Gastroesophageal sphincter (tissue), 4 donors: ENCODE measurements at regions not wholly inside any gene's neighbourhood (a gene's known extent, or its start where the extent isn't known, plus 50 kb on each side); places are given as distances from the start of the nearest gene placed in this dataset.

Experiments used
- ATAC-seq: fragments of 150-250 bp; one replicate; pipeline ENCODE4 v1.9.1; 2016; ENCODE audit warnings: mild to moderate bottlenecking, moderate library complexity
- H3K27ac ChIP-seq, 4 donors: fragments of 200-600 bp; sonication (generic) in 3 of 4; 1 replicate in 3 of 4; 2 replicates in 1 of 4; pipeline ENCODE4 v1.5.1; 2016 to 2019
- H3K27me3 ChIP-seq: fragments of 200-600 bp; sonication (generic); one replicate; pipeline ENCODE4 v1.5.1; 2019
- H3K36me3 ChIP-seq, 2 donors: fragments of 200-600 bp; sonication (generic); one replicate each; pipeline ENCODE4 v1.5.1; 2019; ENCODE audit warnings: control low read depth in 1 of 2
- H3K4me1 ChIP-seq, 3 donors: fragments of 200-600 bp; sonication (generic); 1 replicate in 2 of 3; 2 replicates in 1 of 3; pipeline ENCODE4 v1.5.1; 2016 to 2019; ENCODE audit warnings: control low read depth in 2 of 3
- H3K4me3 ChIP-seq, 2 donors: fragments of 200-600 bp; sonication (generic); one replicate each; pipeline ENCODE4 v1.5.1; 2019; ENCODE audit warnings: mild to moderate bottlenecking in 1 of 2, moderate library complexity in 1 of 2
- H3K9me3 ChIP-seq, 3 donors: fragments of 200-600 bp; sonication (generic); one replicate each; pipeline ENCODE4 v1.5.1; 2017 to 2019; ENCODE audit warnings: control low read depth in 2 of 3
- EP300 ChIP-seq: sonication (generic); formaldehyde crosslinking; IDR thresholded peaks from one replicate; pipeline ENCODE4 v1.6.1; 2017; ENCODE audit warnings: antibody characterized with exemption, mild to moderate bottlenecking
- POLR2A ChIP-seq, 2 donors: fragments of 450-650 bp; IDR thresholded peaks; one replicate each; pipeline ENCODE4 v1.6.1; 2017; ENCODE audit warnings: antibody characterized with exemption in 2 of 2, mild to moderate bottlenecking in 2 of 2, moderate library complexity in 1 of 2
- POLR2AphosphoS5 ChIP-seq: sonication (generic); formaldehyde crosslinking; IDR thresholded peaks from one replicate; pipeline ENCODE4 v1.6.1; 2017; ENCODE audit warnings: antibody characterized with exemption
- WGBS, 2 donors: methylation state at CpG; one replicate each; pipeline ENCODE4 v1.1.5; 2018; ENCODE audit warnings: low coverage in 1 of 2; 5-methylcytosine and 5-hydroxymethylcytosine counted together
- TF ChIP-seq, protein P1 (sequence below), 4 experiments: fragments of 200-600 bp in 2 of 4; fragments of 450-650 bp in 2 of 4; sonication (generic) in 1 of 4; IDR thresholded peaks; one replicate each; pipeline ENCODE4 v1.5.1; 2017 to 2019; ENCODE audit warnings: antibody characterized with exemption in 4 of 4, mild to moderate bottlenecking in 2 of 4, moderate library complexity in 2 of 4

DNA sequence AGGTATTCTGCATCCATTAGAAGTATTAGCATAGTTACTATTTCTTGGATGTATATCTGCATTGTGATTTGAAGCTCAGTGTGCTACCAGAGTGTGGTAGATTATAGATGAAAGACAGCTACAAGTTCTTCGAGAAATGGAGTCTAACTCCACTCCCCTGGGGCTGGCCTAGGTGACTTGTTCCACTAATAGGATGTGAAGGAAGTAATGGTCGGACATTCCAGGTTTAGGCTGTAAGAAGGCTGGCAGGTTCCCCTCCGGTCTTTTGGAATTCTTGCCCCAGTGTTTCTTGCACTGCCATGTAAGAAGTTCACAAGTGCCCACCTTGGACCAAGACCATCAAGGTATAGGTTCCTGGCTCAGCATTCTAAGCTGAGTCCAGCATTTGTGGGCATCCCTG lies 236.4 kb downstream of the FLRT2 start:
- no peaks in the 10 kb centered on the region for H3K4me1 ChIP-seq
- no peaks in the 10 kb centered on the region for H3K27me3 ChIP-seq
- no peak overlapping the region for H3K4me3 ChIP-seq
- 100% methylated on average over 1 of the region's 3 CpGs; no CpG with 5 or more reads in 1 of the 2 donors for WGBS, 2 donors
- no peaks in the 10 kb centered on the region for H3K9me3 ChIP-seq
- H3K27ac ChIP-seq = no peak overlapping the region
- no peak for TF ChIP-seq POLR2AphosphoS5
- TF ChIP-seq POLR2A (IDR thresholded peaks at IDR 0.05) = no peak
- H3K36me3 ChIP-seq = no peaks in the 10 kb centered on the region
- ATAC-seq = no peak

DNA sequence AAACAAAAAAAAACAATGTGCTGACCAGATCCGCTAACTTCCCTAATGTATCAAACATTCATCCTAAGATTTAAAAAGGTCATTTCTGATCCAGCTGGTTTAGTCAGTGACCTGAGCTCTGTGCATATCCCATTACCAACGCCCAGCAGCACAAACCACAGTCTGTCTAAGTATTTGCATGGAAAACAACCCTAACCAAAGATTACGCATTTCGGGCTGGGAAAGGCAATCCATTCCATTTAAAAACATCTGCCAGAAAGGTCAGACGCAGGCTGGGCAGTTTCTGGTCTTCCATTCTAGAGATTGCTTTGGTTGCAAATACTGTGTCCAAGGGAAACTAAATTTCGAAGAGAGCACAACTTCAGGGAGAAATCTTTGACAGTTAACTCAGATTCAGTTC lies 234.9 kb downstream of the FLRT2 start:
- no peak for TF ChIP-seq POLR2AphosphoS5
- TF ChIP-seq EP300 = no peak
- no peak for TF ChIP-seq POLR2A (IDR thresholded peaks at IDR 0.05)
- TF ChIP-seq, protein P1, sequence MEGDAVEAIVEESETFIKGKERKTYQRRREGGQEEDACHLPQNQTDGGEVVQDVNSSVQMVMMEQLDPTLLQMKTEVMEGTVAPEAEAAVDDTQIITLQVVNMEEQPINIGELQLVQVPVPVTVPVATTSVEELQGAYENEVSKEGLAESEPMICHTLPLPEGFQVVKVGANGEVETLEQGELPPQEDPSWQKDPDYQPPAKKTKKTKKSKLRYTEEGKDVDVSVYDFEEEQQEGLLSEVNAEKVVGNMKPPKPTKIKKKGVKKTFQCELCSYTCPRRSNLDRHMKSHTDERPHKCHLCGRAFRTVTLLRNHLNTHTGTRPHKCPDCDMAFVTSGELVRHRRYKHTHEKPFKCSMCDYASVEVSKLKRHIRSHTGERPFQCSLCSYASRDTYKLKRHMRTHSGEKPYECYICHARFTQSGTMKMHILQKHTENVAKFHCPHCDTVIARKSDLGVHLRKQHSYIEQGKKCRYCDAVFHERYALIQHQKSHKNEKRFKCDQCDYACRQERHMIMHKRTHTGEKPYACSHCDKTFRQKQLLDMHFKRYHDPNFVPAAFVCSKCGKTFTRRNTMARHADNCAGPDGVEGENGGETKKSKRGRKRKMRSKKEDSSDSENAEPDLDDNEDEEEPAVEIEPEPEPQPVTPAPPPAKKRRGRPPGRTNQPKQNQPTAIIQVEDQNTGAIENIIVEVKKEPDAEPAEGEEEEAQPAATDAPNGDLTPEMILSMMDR (IDR thresholded peaks at IDR 0.05) = no peak
- 56 to 71% methylated on average over 5 to 6 of the region's 6 CpGs for WGBS, 2 donors
- Histone ChIP-seq H3K27me3 (no peaks in the 10 kb centered on the region), H3K4me1 (no peaks in the 10 kb centered on the region), H3K9me3 (no peaks in the 10 kb centered on the region), H3K36me3 (no peaks in the 10 kb centered on the region), H3K4me3 (no peak overlapping the region), H3K27ac (no peak overlapping the region)
- peak; percentile 36 for ATAC-seq

DNA sequence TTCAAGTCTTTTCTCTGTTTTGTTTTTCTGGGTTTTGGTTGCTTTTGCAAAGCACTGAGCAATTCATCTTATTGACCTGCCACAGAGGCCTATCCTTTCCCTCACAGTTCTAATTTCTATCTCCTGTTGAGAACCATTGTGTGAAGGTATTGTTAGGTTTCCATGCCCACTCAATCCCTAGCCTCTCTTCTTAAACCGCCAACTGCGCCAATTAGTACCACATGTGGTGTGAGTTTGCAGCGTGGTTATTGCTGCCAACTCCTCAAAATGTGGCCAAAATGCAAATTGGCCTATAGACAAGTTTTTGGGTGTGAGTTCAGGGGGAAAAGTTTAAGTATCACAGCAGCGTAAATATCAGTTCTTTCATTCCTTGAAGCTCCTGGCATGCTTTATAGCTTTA lies 232.6 kb downstream of the FLRT2 start:
- Histone ChIP-seq H3K4me1 (no peaks in the 10 kb centered on the region), H3K4me3 (no peak overlapping the region), H3K27me3 (no peaks in the 10 kb centered on the region), H3K9me3 (no peaks in the 10 kb centered on the region), H3K36me3 (no peaks in the 10 kb centered on the region), H3K27ac (no peak overlapping the region)
- 76 to 89% methylated on average over 3 to 4 of the region's 4 CpGs for WGBS, 2 donors
- TF ChIP-seq, protein P1 (IDR thresholded peaks at IDR 0.05) = no peak
- TF ChIP-seq POLR2AphosphoS5 = no peak
- no peak for TF ChIP-seq POLR2A (IDR thresholded peaks at IDR 0.05)
- TF ChIP-seq EP300 = no peak
- ATAC-seq = no peak

DNA sequence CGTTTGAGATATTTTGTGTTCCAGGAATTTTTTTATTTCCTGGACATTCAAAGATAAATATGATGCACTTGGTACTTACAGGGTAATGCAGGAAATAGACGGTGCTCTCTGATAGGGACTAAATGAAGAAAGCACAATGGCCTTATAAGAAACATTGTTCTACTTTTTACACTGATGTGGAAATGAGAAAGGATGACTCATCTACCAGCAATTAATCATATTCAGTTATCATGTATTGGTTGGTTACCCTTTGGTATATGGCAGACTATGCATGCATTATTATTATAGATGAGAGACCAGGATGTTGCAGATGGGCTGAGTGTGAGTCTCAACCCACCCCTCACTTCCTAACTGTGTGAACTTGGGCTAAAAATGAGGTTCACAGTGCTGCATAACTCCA lies 222.2 kb downstream of the FLRT2 start:
- WGBS, 2 donors = 26 to 40% methylated on average over 2 of the region's 2 CpGs
- Histone ChIP-seq H3K36me3 (no peaks in the 10 kb centered on the region), H3K4me1 (no peaks in the 10 kb centered on the region), H3K9me3 (peaks cover 0 to 4% (median 0%) of the 10 kb centered on the region in 3 donors), H3K27me3 (no peaks in the 10 kb centered on the region), H3K27ac (no peak overlapping the region), H3K4me3 (no peak overlapping the region)
- no peak for ATAC-seq
- no peak for TF ChIP-seq EP300
- TF ChIP-seq POLR2A (IDR thresholded peaks at IDR 0.05) = no peak
- no peak for TF ChIP-seq POLR2AphosphoS5
- TF ChIP-seq, protein P1 (IDR thresholded peaks at IDR 0.05) = no peak

DNA sequence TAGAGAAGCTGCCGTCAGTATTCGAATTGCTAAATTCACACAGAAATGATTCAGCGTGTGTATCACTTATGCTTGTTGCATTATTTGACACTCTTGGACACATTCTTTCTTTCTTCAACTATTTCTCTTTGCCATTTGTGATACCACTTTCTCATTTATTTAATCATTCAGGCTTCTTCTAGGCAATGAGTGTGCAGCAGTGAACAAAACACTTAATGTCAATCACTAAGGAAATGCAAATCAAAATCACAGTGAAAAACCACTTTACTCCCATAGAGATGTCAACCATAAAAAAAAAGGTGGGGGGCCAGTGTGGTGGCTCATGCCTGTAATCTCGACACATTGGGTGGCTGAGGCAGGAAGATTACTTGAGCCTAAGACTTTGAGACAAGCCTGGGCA lies 214.6 kb downstream of the FLRT2 start:
- H3K27ac ChIP-seq = no peak overlapping the region
- no peaks in the 10 kb centered on the region for H3K27me3 ChIP-seq
- no peak for TF ChIP-seq POLR2A (IDR thresholded peaks at IDR 0.05)
- no peak for TF ChIP-seq POLR2AphosphoS5
- TF ChIP-seq EP300 = no peak
- TF ChIP-seq, protein P1 (IDR thresholded peaks at IDR 0.05) = no peak
- H3K4me3 ChIP-seq = no peak overlapping the region
- H3K9me3 ChIP-seq = peaks cover 0 to 4% (median 0%) of the 10 kb centered on the region in 3 donors
- WGBS, 2 donors = 82 to 95% methylated on average over 3 of the region's 4 CpGs
- ATAC-seq = no peak
- no peaks in the 10 kb centered on the region for H3K36me3 ChIP-seq
- H3K4me1 ChIP-seq = no peaks in the 10 kb centered on the region
